Fibroblast of lung (primary cell): ENCODE measurements at regions not wholly inside any gene's neighbourhood (a gene's known extent, or its start where the extent isn't known, plus 50 kb on each side); places are given as distances from the start of the nearest gene placed in this dataset.
"Not testable (repeated sequence)": the region's sequence is repeated elsewhere in the genome, so short reads cannot be mapped to it uniquely, and the experiment has no call there.

Experiments used
- DNase-seq, 2 donors: peaks; one replicate each; pipeline versions ENCODE4 v3.0.0 to v3.0.0-alpha.2; 2010; ENCODE audit warnings: low read depth in 2 of 2
- H2AFZ ChIP-seq: 2 replicates; pipeline ENCODE4 v1.5.1; 2012; ENCODE audit warnings: low read length, control low read depth, inconsistent platforms
- H3K27ac ChIP-seq: 2 replicates; pipeline ENCODE4 v1.5.1; 2011; ENCODE audit warnings: low read length, control low read depth; ENCODE audit not compliant: insufficient read depth
- H3K27me3 ChIP-seq: 2 replicates; pipeline ENCODE4 v1.5.1; 2011; ENCODE audit warnings: mild to moderate bottlenecking, low read length; ENCODE audit not compliant: control insufficient read depth, insufficient read depth
- H3K36me3 ChIP-seq: 2 replicates; pipeline ENCODE4 v1.5.1; 2011; ENCODE audit warnings: low read length; ENCODE audit not compliant: control insufficient read depth, insufficient read depth
- H3K4me1 ChIP-seq: 2 replicates; pipeline ENCODE4 v1.5.1; 2011; ENCODE audit warnings: low read length; ENCODE audit not compliant: control insufficient read depth, insufficient read depth; ENCODE audit errors: extremely low read depth
- H3K4me2 ChIP-seq: 2 replicates; pipeline ENCODE4 v1.5.1; 2011; ENCODE audit warnings: low read length, control low read depth; ENCODE audit not compliant: insufficient read depth; ENCODE audit errors: extremely low read depth
- H3K4me3 ChIP-seq, 4 experiments: fragments of 200-600 bp in 1 of 4; sonication (generic) in 1 of 4; replicated peaks in 1 of 4; 2 replicates each; pipeline ENCODE4 v1.5.1; 2011 to 2016; ENCODE audit warnings: low read length in 4 of 4, low read depth in 3 of 4, mild to moderate bottlenecking in 3 of 4, control low read depth in 2 of 4, inconsistent platforms in 1 of 4, mixed read lengths in 1 of 4; ENCODE audit not compliant: insufficient read depth in 1 of 4; ENCODE audit errors: control extremely low read depth in 1 of 4
- H3K79me2 ChIP-seq: 2 replicates; pipeline ENCODE4 v1.5.1; 2012; ENCODE audit warnings: mild to moderate bottlenecking, low read length, inconsistent platforms; ENCODE audit not compliant: control insufficient read depth, insufficient read depth
- H3K9ac ChIP-seq: 2 replicates; pipeline ENCODE4 v1.5.1; 2011; ENCODE audit warnings: mild to moderate bottlenecking, low read length, control low read depth; ENCODE audit not compliant: insufficient read depth
- H3K9me3 ChIP-seq: 2 replicates; pipeline ENCODE4 v1.5.1; 2012; ENCODE audit warnings: low read depth, low read length; ENCODE audit not compliant: control insufficient read depth, insufficient read depth
- H4K20me1 ChIP-seq: 2 replicates; pipeline ENCODE4 v1.5.1; 2011; ENCODE audit warnings: low read length; ENCODE audit not compliant: control insufficient read depth, insufficient read depth; ENCODE audit errors: extremely low read depth
- CTCF ChIP-seq, 2 donors: IDR thresholded peaks in 1 of 2; conservative IDR thresholded peaks in 1 of 2; 1 replicate in 1 of 2; 2 replicates in 1 of 2; pipeline ENCODE4 v1.5.1; 2011 to 2012; ENCODE audit warnings: low read length in 2 of 2, control low read depth in 1 of 2, inconsistent platforms in 1 of 2, low read depth in 1 of 2, mild to moderate bottlenecking in 1 of 2
- EZH2 ChIP-seq: IDR thresholded peaks from 2 replicates; pipeline ENCODE4 v1.5.1; 2012; ENCODE audit warnings: low read length, control low read depth, mild to moderate bottlenecking; ENCODE audit errors: missing control alignments

- Histone ChIP-seq H3K4me2 (no peak overlapping the region), H4K20me1 (no peaks in the 10 kb centered on the region), H3K4me3 (no peak overlapping the region), H3K9ac (no peak overlapping the region), H3K27ac (no peak overlapping the region), H3K4me1 (no peaks in the 10 kb centered on the region), H2AFZ (no peak overlapping the region), H3K79me2 (no peaks in the 10 kb centered on the region), H3K27me3 (no peaks in the 10 kb centered on the region), H3K36me3 (no peaks in the 10 kb centered on the region), H3K9me3 (no peaks in the 10 kb centered on the region)
- no peak for TF ChIP-seq EZH2
- DNase-seq = no peak
Measured at GRCh38 chr3:69659180-69659910, 79.9 kb upstream of the MITF start.

- no peak for TF ChIP-seq CTCF (conservative IDR thresholded peaks at IDR 0.05 in 1 of 2, IDR thresholded peaks at IDR 0.05 in 1 of 2; ENCODE audit: low read depth in 1 of 2, low read length in 2 of 2)
- TF ChIP-seq EZH2 = no peak
- H3K27ac ChIP-seq = no peak overlapping the region
Measured at GRCh38 chr3:69658514-69659140, 80.6 kb upstream of the MITF start.

GRCh38 chr3:69657030-69657429 is 82.2 kb upstream of the MITF start:
- not testable (repeated sequence) for H3K9ac ChIP-seq, H3K4me1 ChIP-seq, H2AFZ ChIP-seq, H3K79me2 ChIP-seq, H3K9me3 ChIP-seq, H3K27ac ChIP-seq, H4K20me1 ChIP-seq, H3K36me3 ChIP-seq, H3K4me2 ChIP-seq, DNase-seq, H3K4me3 ChIP-seq, H3K27me3 ChIP-seq

More at GRCh38 chr3:69658514-69659140, 80.6 kb upstream of the MITF start:
- no peak overlapping the region for H2AFZ ChIP-seq
- no peaks in the 10 kb centered on the region for H3K79me2 ChIP-seq
- no peak overlapping the region for H3K4me2 ChIP-seq
- no peaks in the 10 kb centered on the region for H3K36me3 ChIP-seq
- no peak overlapping the region for H3K9ac ChIP-seq
- H3K9me3 ChIP-seq = no peaks in the 10 kb centered on the region
- no peak for DNase-seq
- H3K4me3 ChIP-seq = no peak overlapping the region
- H3K4me1 ChIP-seq = no peaks in the 10 kb centered on the region
- no peaks in the 10 kb centered on the region for H3K27me3 ChIP-seq
- H4K20me1 ChIP-seq = no peaks in the 10 kb centered on the region

GRCh38 chr3:69651765-69652164 is 87.5 kb upstream of the MITF start:
- H3K79me2 ChIP-seq = no peaks in the 10 kb centered on the region
- no peak overlapping the region for H2AFZ ChIP-seq
- no peak for DNase-seq
- peaks cover 2% of the 10 kb centered on the region for H3K4me1 ChIP-seq
- no peak overlapping the region for H3K4me2 ChIP-seq
- H3K4me3 ChIP-seq = no peak overlapping the region
- no peaks in the 10 kb centered on the region for H3K36me3 ChIP-seq
- H3K9ac ChIP-seq = no peak overlapping the region
- no peak overlapping the region for H3K27ac ChIP-seq
- TF ChIP-seq EZH2 = no peak
- no peak for TF ChIP-seq CTCF (conservative IDR thresholded peaks at IDR 0.05 in 1 of 2, IDR thresholded peaks at IDR 0.05 in 1 of 2; ENCODE audit: low read depth in 1 of 2, low read length in 2 of 2)
- no peaks in the 10 kb centered on the region for H3K9me3 ChIP-seq
- no peaks in the 10 kb centered on the region for H4K20me1 ChIP-seq
- no peaks in the 10 kb centered on the region for H3K27me3 ChIP-seq
